ENCODE measurements at regions not wholly inside any gene's neighbourhood (a gene's known extent, or its start where the extent isn't known, plus 50 kb on each side); places are given as distances from the start of the nearest gene placed in this dataset.

GRCh38 chr6:44650495-44650894, 263.0 kb downstream of the CDC5L start:
- TF ChIP-seq CTCF (IDR thresholded peaks at IDR 0.05 in 8 of 11, conservative IDR thresholded peaks at IDR 0.05 in 3 of 11) (no peak), POLR2A (IDR thresholded peaks at IDR 0.05) (no peak), POLR2AphosphoS5 (IDR thresholded peaks at IDR 0.05) (no peak)
